T-helper 2 cell treated with Interferon-gamma antibody and Interleukin-4, amounts not matched to agents 5 μg/mL and 100 μg/mL, for 36 hours (primary cell): ENCODE measurements at regions not wholly inside any gene's neighbourhood (a gene's known extent, or its start where the extent isn't known, plus 50 kb on each side); places are given as distances from the start of the nearest gene placed in this dataset.
"Not testable (repeated sequence)": the region's sequence is repeated elsewhere in the genome, so short reads cannot be mapped to it uniquely, and the experiment has no call there.

ENCODE experiments used
- DNase-seq: peaks from one replicate; pipeline ENCODE4 v3.0.0; 2021; ENCODE audit warnings: low spot score
- H3K27ac Mint-ChIP-seq: one replicate; pipeline ENCODE4 v1.8.0; 2021; ENCODE audit warnings: mild to moderate bottlenecking, mixed read lengths
- H3K27me3 Mint-ChIP-seq: one replicate; pipeline ENCODE4 v1.8.0; 2021; ENCODE audit warnings: low read depth, mixed read lengths
- H3K36me3 Mint-ChIP-seq: one replicate; pipeline ENCODE4 v1.8.0; 2021; ENCODE audit warnings: low read depth, mixed read lengths
- H3K4me1 Mint-ChIP-seq: one replicate; pipeline ENCODE4 v1.8.0; 2021; ENCODE audit warnings: low read depth, mixed read lengths
- H3K4me3 Mint-ChIP-seq: one replicate; pipeline ENCODE4 v1.8.0; 2022; ENCODE audit warnings: mild to moderate bottlenecking, moderate library complexity, mixed read lengths
- H3K9me3 Mint-ChIP-seq: one replicate; pipeline ENCODE4 v1.8.0; 2021; ENCODE audit warnings: mixed read lengths

- Mint-ChIP-seq H3K4me1 (no peaks in the 10 kb centered on the region), H3K9me3 (no peaks in the 10 kb centered on the region), H3K27me3 (peaks cover 4% of the 10 kb centered on the region), H3K4me3 (no peak overlapping the region), H3K36me3 (no peaks in the 10 kb centered on the region), H3K27ac (no peak overlapping the region)
- DNase-seq = no peak
These were observed 168.5 kb downstream of the HMHB1 start for GRCh38 chr5:143980506-143980905.

GRCh38 chr5:143982957-143983356 lies 171.0 kb downstream of the HMHB1 start:
- peaks cover 10% of the 10 kb centered on the region for H3K27me3 Mint-ChIP-seq
- not testable (repeated sequence) for H3K9me3 Mint-ChIP-seq, H3K4me1 Mint-ChIP-seq, H3K36me3 Mint-ChIP-seq, H3K4me3 Mint-ChIP-seq, DNase-seq, H3K27ac Mint-ChIP-seq

- Mint-ChIP-seq H3K9me3 (no peaks in the 10 kb centered on the region), H3K4me1 (peaks cover 4% of the 10 kb centered on the region), H3K27ac (no peak overlapping the region), H3K36me3 (no peaks in the 10 kb centered on the region), H3K27me3 (peaks cover 14% of the 10 kb centered on the region), H3K4me3 (no peak overlapping the region)
- DNase-seq = no peak
These were observed 174.0 kb downstream of the HMHB1 start for GRCh38 chr5:143985832-143986515.

GRCh38 chr5:143986516-143987212 lies 174.7 kb downstream of the HMHB1 start:
- H3K9me3 Mint-ChIP-seq = no peaks in the 10 kb centered on the region
- DNase-seq = no peak
- H3K27me3 Mint-ChIP-seq = peaks cover 14% of the 10 kb centered on the region
- no peaks in the 10 kb centered on the region for H3K36me3 Mint-ChIP-seq
- H3K27ac Mint-ChIP-seq = no peak overlapping the region
- no peak overlapping the region for H3K4me3 Mint-ChIP-seq
- peaks cover 4% of the 10 kb centered on the region for H3K4me1 Mint-ChIP-seq

- Mint-ChIP-seq H3K4me1 (peaks cover 4% of the 10 kb centered on the region), H3K27me3 (peaks cover 14% of the 10 kb centered on the region), H3K27ac (no peak overlapping the region), H3K4me3 (no peak overlapping the region), H3K9me3 (no peaks in the 10 kb centered on the region), H3K36me3 (no peaks in the 10 kb centered on the region)
- no peak for DNase-seq
These were observed 175.3 kb downstream of the HMHB1 start for GRCh38 chr5:143987264-143987663.

- Mint-ChIP-seq H3K9me3 (no peaks in the 10 kb centered on the region), H3K27me3 (peaks cover 14% of the 10 kb centered on the region), H3K36me3 (no peaks in the 10 kb centered on the region), H3K4me3 (no peak overlapping the region), H3K27ac (no peak overlapping the region), H3K4me1 (peaks cover 4% of the 10 kb centered on the region)
- no peak for DNase-seq
These were observed 176.0 kb downstream of the HMHB1 start for GRCh38 chr5:143987751-143988560.

- Mint-ChIP-seq H3K27ac (no peak overlapping the region), H3K4me3 (no peak overlapping the region), H3K9me3 (no peaks in the 10 kb centered on the region), H3K27me3 (peaks cover 6% of the 10 kb centered on the region), H3K4me1 (peaks cover 3% of the 10 kb centered on the region), H3K36me3 (no peaks in the 10 kb centered on the region)
- DNase-seq = no peak
These were observed 178.0 kb downstream of the YIPF5 start for GRCh38 chr5:143992496-143992895.

GRCh38 chr5:144002876-144003275 lies 167.6 kb downstream of the YIPF5 start:
- H3K4me1 Mint-ChIP-seq = no peaks in the 10 kb centered on the region
- H3K27me3 Mint-ChIP-seq = no peaks in the 10 kb centered on the region
- no peak overlapping the region for H3K4me3 Mint-ChIP-seq
- no peak overlapping the region for H3K27ac Mint-ChIP-seq
- H3K9me3 Mint-ChIP-seq = peaks cover 5% of the 10 kb centered on the region
- H3K36me3 Mint-ChIP-seq = no peaks in the 10 kb centered on the region
- no peak for DNase-seq

- DNase-seq = no peak
- Mint-ChIP-seq H3K4me3 (no peak overlapping the region), H3K4me1 (no peaks in the 10 kb centered on the region), H3K36me3 (no peaks in the 10 kb centered on the region), H3K9me3 (peaks cover 5% of the 10 kb centered on the region), H3K27me3 (no peaks in the 10 kb centered on the region), H3K27ac (no peak overlapping the region)
These were observed 166.8 kb downstream of the YIPF5 start for GRCh38 chr5:144003636-144004035.

- Mint-ChIP-seq H3K36me3 (no peaks in the 10 kb centered on the region), H3K27me3 (no peaks in the 10 kb centered on the region), H3K4me1 (no peaks in the 10 kb centered on the region), H3K27ac (no peak overlapping the region), H3K9me3 (peaks cover 8% of the 10 kb centered on the region), H3K4me3 (no peak overlapping the region)
- DNase-seq = no peak
These were observed 166.3 kb downstream of the YIPF5 start for GRCh38 chr5:144004146-144004545.

GRCh38 chr5:144004751-144005150 lies 165.7 kb downstream of the YIPF5 start:
- DNase-seq = no peak
- no peak overlapping the region for H3K27ac Mint-ChIP-seq
- no peaks in the 10 kb centered on the region for H3K4me1 Mint-ChIP-seq
- H3K36me3 Mint-ChIP-seq = no peaks in the 10 kb centered on the region
- H3K27me3 Mint-ChIP-seq = no peaks in the 10 kb centered on the region
- peaks cover 8% of the 10 kb centered on the region for H3K9me3 Mint-ChIP-seq
- no peak overlapping the region for H3K4me3 Mint-ChIP-seq

- Mint-ChIP-seq H3K36me3 (no peaks in the 10 kb centered on the region), H3K27ac (no peak overlapping the region)
These were observed 161.3 kb downstream of the YIPF5 start for GRCh38 chr5:144009116-144009515.

GRCh38 chr5:144011388-144011787 lies 159.1 kb downstream of the YIPF5 start:
- no peak for DNase-seq
- no peak overlapping the region for H3K4me3 Mint-ChIP-seq
- H3K36me3 Mint-ChIP-seq = no peaks in the 10 kb centered on the region
- no peaks in the 10 kb centered on the region for H3K4me1 Mint-ChIP-seq
- no peaks in the 10 kb centered on the region for H3K27me3 Mint-ChIP-seq
- no peak overlapping the region for H3K27ac Mint-ChIP-seq
- H3K9me3 Mint-ChIP-seq = peaks cover 31% of the 10 kb centered on the region

More at GRCh38 chr5:144009116-144009515, 161.3 kb downstream of the YIPF5 start:
- Mint-ChIP-seq H3K27me3 (no peaks in the 10 kb centered on the region), H3K4me1 (no peaks in the 10 kb centered on the region), H3K9me3 (peaks cover 31% of the 10 kb centered on the region), H3K4me3 (no peak overlapping the region)
- no peak for DNase-seq

GRCh38 chr5:144013816-144014215 lies 156.6 kb downstream of the YIPF5 start:
- Mint-ChIP-seq H3K4me1 (no peaks in the 10 kb centered on the region), H3K36me3 (no peaks in the 10 kb centered on the region), H3K4me3 (no peak overlapping the region), H3K9me3 (peaks cover 26% of the 10 kb centered on the region), H3K27ac (no peak overlapping the region), H3K27me3 (peaks cover 2% of the 10 kb centered on the region)
- no peak for DNase-seq
